Liver (tissue), 8 donors: ENCODE measurements at regions not wholly inside any gene's neighbourhood (a gene's known extent, or its start where the extent isn't known, plus 50 kb on each side); places are given as distances from the start of the nearest gene placed in this dataset.

ENCODE experiments used
- DNase-seq: peaks from one replicate; pipeline ENCODE4 v3.0.0-alpha.2; 2017; ENCODE audit warnings: low spot score
- H3K27ac ChIP-seq, 2 donors: one replicate each; pipeline ENCODE4 v1.7.0; 2013; ENCODE audit warnings: inconsistent platforms in 2 of 2, low read length in 2 of 2, control low read depth in 1 of 2, low read depth in 1 of 2, mild to moderate bottlenecking in 1 of 2
- H3K27me3 ChIP-seq, 4 donors: one replicate each; pipeline versions ENCODE4 v1.6.1 to v1.7.0; 2013; ENCODE audit warnings: low read length in 3 of 4, inconsistent platforms in 1 of 4, mild to moderate bottlenecking in 1 of 4, moderate library complexity in 1 of 4; ENCODE audit not compliant: control insufficient read depth in 4 of 4, insufficient read depth in 4 of 4
- H3K36me3 ChIP-seq, 4 donors: one replicate each; pipeline versions ENCODE4 v1.6.1 to v1.7.0; 2013; ENCODE audit warnings: low read length in 3 of 4, mild to moderate bottlenecking in 3 of 4, low read depth in 1 of 4, moderate library complexity in 1 of 4; ENCODE audit not compliant: control insufficient read depth in 4 of 4, insufficient read depth in 3 of 4
- H3K4me1 ChIP-seq, 4 donors: one replicate each; pipeline versions ENCODE4 v1.6.1 to v1.7.0; 2013; ENCODE audit warnings: low read length in 3 of 4, mild to moderate bottlenecking in 3 of 4, moderate library complexity in 1 of 4; ENCODE audit not compliant: control insufficient read depth in 4 of 4, insufficient read depth in 4 of 4
- H3K4me3 ChIP-seq, 3 donors: one replicate each; pipeline versions ENCODE4 v1.6.1 to v1.7.0; 2013; ENCODE audit warnings: low read length in 3 of 3, control low read depth in 1 of 3, low read depth in 1 of 3, mild to moderate bottlenecking in 1 of 3
- H3K9ac ChIP-seq, 2 donors: one replicate each; pipeline ENCODE4 v1.7.0; 2013; ENCODE audit warnings: low read length in 2 of 2, mild to moderate bottlenecking in 2 of 2, moderate library complexity in 2 of 2, control low read depth in 1 of 2, low read depth in 1 of 2
- H3K9me3 ChIP-seq, 4 donors: one replicate each; pipeline versions ENCODE4 v1.6.1 to v1.7.0; 2013; ENCODE audit warnings: low read length in 3 of 4; ENCODE audit not compliant: control insufficient read depth in 4 of 4
- EGR1 ChIP-seq, 2 donors: IDR thresholded peaks; 2 replicates each; pipeline ENCODE4 v1.6.1; 2016 to 2018; ENCODE audit warnings: antibody characterized with exemption in 2 of 2, low read depth in 2 of 2
- FOXA1 ChIP-seq: IDR thresholded peaks from 2 replicates; pipeline ENCODE4 v1.6.1; 2016; ENCODE audit warnings: antibody characterized with exemption
- FOXA2 ChIP-seq: IDR thresholded peaks from 2 replicates; pipeline ENCODE4 v1.6.1; 2016; ENCODE audit warnings: antibody characterized with exemption
- GABPA ChIP-seq, 2 donors: IDR thresholded peaks in 1 of 2; conservative IDR thresholded peaks in 1 of 2; 2 replicates each; pipeline ENCODE4 v1.6.1; 2016; ENCODE audit warnings: antibody characterized with exemption in 2 of 2, mild to moderate bottlenecking in 1 of 2, moderate library complexity in 1 of 2
- HNF4A ChIP-seq, 2 donors: conservative IDR thresholded peaks; 2 replicates each; pipeline ENCODE4 v1.6.1; 2016; ENCODE audit warnings: antibody characterized with exemption in 2 of 2, mild to moderate bottlenecking in 2 of 2
- HNF4G ChIP-seq: IDR thresholded peaks from 2 replicates; pipeline ENCODE4 v1.6.1; 2016; ENCODE audit warnings: antibody characterized with exemption
- JUND ChIP-seq, 2 donors: IDR thresholded peaks; 2 replicates each; pipeline ENCODE4 v1.6.1; 2016; ENCODE audit warnings: antibody characterized with exemption in 2 of 2
- MAX ChIP-seq: IDR thresholded peaks from 2 replicates; pipeline ENCODE4 v1.6.1; 2016; ENCODE audit warnings: antibody characterized with exemption
- NR2F2 ChIP-seq: IDR thresholded peaks from 2 replicates; pipeline ENCODE4 v1.6.1; 2016; ENCODE audit warnings: antibody characterized with exemption
- RAD21 ChIP-seq, 2 donors: IDR thresholded peaks; 2 replicates each; pipeline ENCODE4 v1.6.1; 2016; ENCODE audit warnings: antibody characterized with exemption in 2 of 2, mild to moderate bottlenecking in 2 of 2
- REST ChIP-seq: IDR thresholded peaks from 2 replicates; pipeline ENCODE4 v1.6.1; 2016; ENCODE audit warnings: antibody characterized with exemption, mild to moderate bottlenecking
- RXRA ChIP-seq, 2 donors: IDR thresholded peaks; 2 replicates each; pipeline ENCODE4 v1.6.1; 2017 to 2018; ENCODE audit warnings: antibody characterized with exemption in 2 of 2, mild to moderate bottlenecking in 1 of 2
- SP1 ChIP-seq: IDR thresholded peaks from 2 replicates; pipeline ENCODE4 v1.6.1; 2018; ENCODE audit warnings: antibody characterized with exemption, mild to moderate bottlenecking
- TAF1 ChIP-seq: conservative IDR thresholded peaks from 2 replicates; pipeline ENCODE4 v1.6.1; 2016; ENCODE audit warnings: antibody characterized with exemption, mild to moderate bottlenecking
- ZBTB33 ChIP-seq: IDR thresholded peaks from 2 replicates; pipeline ENCODE4 v1.6.1; 2016; ENCODE audit warnings: antibody characterized with exemption
- WGBS: extraction: QIAGEN DNeasy Blood & Tissue Kit; methylation state at CpG from one replicate; pipeline ENCODE4 v1.1.7; 2013; 5-methylcytosine and 5-hydroxymethylcytosine counted together
- TF ChIP-seq, protein P1 (sequence below): fragments of 150-350 bp; IDR thresholded peaks from 2 replicates; pipeline ENCODE4 v1.5.1; 2017; ENCODE audit warnings: improper control_type of control experiment, low read depth, low read length; ENCODE audit not compliant: missing input control
- TF ChIP-seq, protein P2 (sequence below): IDR thresholded peaks from 2 replicates; pipeline ENCODE4 v1.6.1; 2016; ENCODE audit warnings: antibody characterized with exemption
- donor health status: healthy.
- donor health status: healthy.
- donor health status: healthy.
- donor health status: healthy.
- donor health status: healthy.

- H3K9me3 ChIP-seq: no peaks in the 10 kb centered on the region
- WGBS: 88% methylated on average over 3 of the region's 3 CpGs
- H3K27ac ChIP-seq: no peak overlapping the region
- no peaks in the 10 kb centered on the region for H3K27me3 ChIP-seq
- H3K4me3 ChIP-seq: no peak overlapping the region
- no peak for DNase-seq
- H3K4me1 ChIP-seq: no peaks in the 10 kb centered on the region
- TF ChIP-seq RAD21 (IDR thresholded peaks at IDR 0.05): no peak
- TF ChIP-seq EGR1 (IDR thresholded peaks at IDR 0.05; ENCODE audit: low read depth in 2 of 2): no peak
- no peak for TF ChIP-seq JUND (IDR thresholded peaks at IDR 0.05)
- no peak for TF ChIP-seq NR2F2
- TF ChIP-seq FOXA1: no peak
- TF ChIP-seq FOXA2: no peak
- TF ChIP-seq GABPA (IDR thresholded peaks at IDR 0.05 in 1 of 2, conservative IDR thresholded peaks at IDR 0.05 in 1 of 2): no peak
- TF ChIP-seq HNF4A (conservative IDR thresholded peaks at IDR 0.05): no peak
- no peak for TF ChIP-seq SP1
- TF ChIP-seq HNF4G: no peak
- TF ChIP-seq MAX: no peak
- TF ChIP-seq, protein P1, sequence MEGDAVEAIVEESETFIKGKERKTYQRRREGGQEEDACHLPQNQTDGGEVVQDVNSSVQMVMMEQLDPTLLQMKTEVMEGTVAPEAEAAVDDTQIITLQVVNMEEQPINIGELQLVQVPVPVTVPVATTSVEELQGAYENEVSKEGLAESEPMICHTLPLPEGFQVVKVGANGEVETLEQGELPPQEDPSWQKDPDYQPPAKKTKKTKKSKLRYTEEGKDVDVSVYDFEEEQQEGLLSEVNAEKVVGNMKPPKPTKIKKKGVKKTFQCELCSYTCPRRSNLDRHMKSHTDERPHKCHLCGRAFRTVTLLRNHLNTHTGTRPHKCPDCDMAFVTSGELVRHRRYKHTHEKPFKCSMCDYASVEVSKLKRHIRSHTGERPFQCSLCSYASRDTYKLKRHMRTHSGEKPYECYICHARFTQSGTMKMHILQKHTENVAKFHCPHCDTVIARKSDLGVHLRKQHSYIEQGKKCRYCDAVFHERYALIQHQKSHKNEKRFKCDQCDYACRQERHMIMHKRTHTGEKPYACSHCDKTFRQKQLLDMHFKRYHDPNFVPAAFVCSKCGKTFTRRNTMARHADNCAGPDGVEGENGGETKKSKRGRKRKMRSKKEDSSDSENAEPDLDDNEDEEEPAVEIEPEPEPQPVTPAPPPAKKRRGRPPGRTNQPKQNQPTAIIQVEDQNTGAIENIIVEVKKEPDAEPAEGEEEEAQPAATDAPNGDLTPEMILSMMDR: no peak
- TF ChIP-seq TAF1: no peak
- no peak for TF ChIP-seq ZBTB33
- no peak for TF ChIP-seq REST
- no peak for TF ChIP-seq RXRA (IDR thresholded peaks at IDR 0.05)
- H3K36me3 ChIP-seq: no peaks in the 10 kb centered on the region
- no peak overlapping the region for H3K9ac ChIP-seq
These were observed 249.5 kb downstream of the RPS24 start for GRCh38 chr10:78283069-78283682.

- Histone ChIP-seq H3K9me3 (no peaks in the 10 kb centered on the region), H3K4me3 (no peak overlapping the region), H3K4me1 (no peaks in the 10 kb centered on the region), H3K36me3 (no peaks in the 10 kb centered on the region), H3K9ac (no peak overlapping the region), H3K27ac (no peak overlapping the region), H3K27me3 (no peaks in the 10 kb centered on the region)
- 87% methylated on average over 4 of the region's 4 CpGs for WGBS
- no peak for DNase-seq
- TF ChIP-seq, protein P2, sequence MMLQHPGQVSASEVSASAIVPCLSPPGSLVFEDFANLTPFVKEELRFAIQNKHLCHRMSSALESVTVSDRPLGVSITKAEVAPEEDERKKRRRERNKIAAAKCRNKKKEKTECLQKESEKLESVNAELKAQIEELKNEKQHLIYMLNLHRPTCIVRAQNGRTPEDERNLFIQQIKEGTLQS: no peak
- TF ChIP-seq FOXA1 (no peak), TAF1 (no peak), HNF4G (no peak), JUND (IDR thresholded peaks at IDR 0.05) (no peak), REST (no peak)
- TF ChIP-seq, protein P1: no peak
These were observed 250.7 kb downstream of the RPS24 start for GRCh38 chr10:78284381-78284780.
